HepG2 (cell line): ENCODE measurements at regions not wholly inside any gene's neighbourhood (a gene's known extent, or its start where the extent isn't known, plus 50 kb on each side); places are given as distances from the start of the nearest gene placed in this dataset.

ENCODE experiments used
- ATAC-seq: fragments of 200-7000 bp; cut with Tn5 transposase; 3 replicates; pipeline ENCODE4 v1.9.1; 2020; ENCODE audit warnings: mild to moderate bottlenecking, moderate library complexity
- BruUV-seq: library from RNA; stranded (reverse); fragments of 400-500 nt; replicated peaks from 2 replicates; lab custom pipeline; 2021; lab: Mats Ljungman, UMichigan
- CTCF ChIA-PET: fragments of 300-600 bp; formaldehyde crosslinking; extraction: SDS; loops from one replicate; lab custom pipeline; 2021; ENCODE audit warnings: low total read pairs, inconsistent platforms, low intra/inter-chr PET ratio; lab: Yijun Ruan, JAX
- POLR2A ChIA-PET: fragments of 350-600 bp; sonication (Branson Sonifier 250); formaldehyde crosslinking; loops from one replicate; lab custom pipeline; 2020; ENCODE audit warnings: antibody characterized with exemption, inconsistent platforms; lab: Yijun Ruan, JAX
- DNase-seq: peaks from one replicate; pipeline ENCODE4 v3.0.0-alpha.2; 2015; ENCODE audit warnings: low spot score
- FAIRE-seq: peaks from 3 replicates; lab custom pipeline; 2011; peaks lifted over from hg19 to GRCh38; lab: Jason Lieb, UNC
- H2AFZ ChIP-seq: one replicate; pipeline ENCODE4 v1.6.1; 2011; ENCODE audit warnings: low read length, inconsistent platforms
- H3K27ac ChIP-seq: fragments of 300-600 bp; 3 replicates; pipeline ENCODE4 v1.8.0; 2011; ENCODE audit warnings: mixed run types, mild to moderate bottlenecking, mixed read lengths, low read length, inconsistent platforms; ENCODE audit not compliant: insufficient read depth; ENCODE audit errors: extremely low read length
- H3K27me3 ChIP-seq, 2 experiments: fragments of 200-600 bp in 1 of 2; 2 replicates in 1 of 2; 3 replicates in 1 of 2; pipeline versions ENCODE4 v1.6.0 to v1.8.0; 2011; ENCODE audit warnings: low read length in 2 of 2, mild to moderate bottlenecking in 2 of 2, moderate library complexity in 2 of 2, inconsistent platforms in 1 of 2; ENCODE audit not compliant: insufficient read depth in 2 of 2, control insufficient read depth in 1 of 2
- H3K36me3 ChIP-seq, 2 experiments: fragments of 200-600 bp in 1 of 2; replicated peaks in 1 of 2; 2 replicates in 1 of 2; 3 replicates in 1 of 2; pipeline versions ENCODE4 v1.5.1 to v1.8.0; 2011; ENCODE audit warnings: low read length in 2 of 2, inconsistent platforms in 1 of 2; ENCODE audit not compliant: insufficient read depth in 2 of 2, control insufficient read depth in 1 of 2
- H3K4me1 ChIP-seq: 2 replicates; pipeline ENCODE4 v1.5.1; 2012; ENCODE audit warnings: low read length, inconsistent platforms; ENCODE audit not compliant: insufficient read depth
- H3K4me2 ChIP-seq: 2 replicates; pipeline ENCODE4 v1.6.0; 2011; ENCODE audit warnings: low read depth, low read length, inconsistent platforms
- H3K4me3 ChIP-seq, 3 experiments: fragments of 200-600 bp in 1 of 3; sonication (generic), shearing (Covaris generic) in 1 of 3; replicated peaks in 1 of 3; 2 replicates each; pipeline ENCODE4 v1.5.1; 2011 to 2016; ENCODE audit warnings: low read length in 3 of 3, inconsistent platforms in 2 of 3, low read depth in 2 of 3, mild to moderate bottlenecking in 2 of 3, control low read depth in 1 of 3, mixed read lengths in 1 of 3; ENCODE audit not compliant: insufficient read depth in 1 of 3
- H3K79me2 ChIP-seq: one replicate; pipeline ENCODE4 v1.6.1; 2011; ENCODE audit warnings: low read length, inconsistent platforms; ENCODE audit not compliant: insufficient read depth
- H3K9ac ChIP-seq: 2 replicates; pipeline ENCODE4 v1.6.0; 2011; ENCODE audit warnings: mild to moderate bottlenecking, low read depth, low read length, inconsistent platforms; ENCODE audit not compliant: insufficient read depth
- H3K9me3 ChIP-seq: 2 replicates; pipeline ENCODE4 v1.5.1; 2012; ENCODE audit warnings: mild to moderate bottlenecking, low read length
- H4K20me1 ChIP-seq: 2 replicates; pipeline ENCODE4 v1.6.0; 2011; ENCODE audit warnings: inconsistent platforms, mild to moderate bottlenecking, low read length, moderate library complexity; ENCODE audit not compliant: insufficient read depth
- AKNA ChIP-seq: sonication (generic); formaldehyde crosslinking; IDR thresholded peaks from 2 replicates; pipeline ENCODE4 v1.4.0; 2020; ENCODE audit warnings: missing genetic modification reagents, borderline replicate concordance
- HNF4G ChIP-seq, 2 experiments: sonication (generic) in 1 of 2; formaldehyde crosslinking in 1 of 2; IDR thresholded peaks; 2 replicates each; pipeline versions ENCODE4 v1.4.0 to v1.6.1; 2011 to 2020; ENCODE audit warnings: borderline replicate concordance in 2 of 2, low read depth in 2 of 2, mild to moderate bottlenecking in 2 of 2, low read length in 1 of 2, missing genetic modification reagents in 1 of 2, moderate library complexity in 1 of 2
- ISL2 ChIP-seq: sonication (generic); formaldehyde crosslinking; IDR thresholded peaks from 2 replicates; pipeline ENCODE4 v1.5.0; 2020; ENCODE audit warnings: missing genetic modification reagents
- PAXIP1 ChIP-seq: sonication (generic); formaldehyde crosslinking; conservative IDR thresholded peaks from 2 replicates; pipeline ENCODE4 v1.4.0; 2020; ENCODE audit warnings: mild to moderate bottlenecking, missing genetic modification reagents, moderate library complexity
- TBX3 ChIP-seq: fragments of 450-650 bp; IDR thresholded peaks from 2 replicates; pipeline ENCODE4 v1.6.1; 2017; ENCODE audit warnings: antibody characterized with exemption, mild to moderate bottlenecking, inconsistent platforms, borderline replicate concordance
- THYN1 ChIP-seq: sonication (generic); formaldehyde crosslinking; IDR thresholded peaks from 2 replicates; pipeline ENCODE4 v1.8.1; 2023; ENCODE audit warnings: low read depth, mild to moderate bottlenecking, moderate library complexity, missing genetic modification reagents, borderline replicate concordance
- ZFP91 ChIP-seq: sonication (generic); formaldehyde crosslinking; IDR thresholded peaks from 2 replicates; pipeline ENCODE4 v1.9.0; 2022; ENCODE audit warnings: missing genetic modification reagents, mild to moderate bottlenecking, borderline replicate concordance
- ZNF674 ChIP-seq: sonication (generic); formaldehyde crosslinking; IDR thresholded peaks from 2 replicates; pipeline ENCODE4 v1.5.0; 2020; ENCODE audit warnings: low read depth, mild to moderate bottlenecking, missing genetic modification reagents
- ZNF737 ChIP-seq: sonication (generic); formaldehyde crosslinking; IDR thresholded peaks from 2 replicates; pipeline ENCODE4 v1.5.0; 2020; ENCODE audit warnings: missing genetic modification reagents, mild to moderate bottlenecking, borderline replicate concordance
- WGBS: methylation state at CpG from one replicate; pipeline ENCODE4 v1.1.6; 2017; ENCODE audit warnings: low lambda C conversion rate; 5-methylcytosine and 5-hydroxymethylcytosine counted together
- in situ Hi-C: cut with HindIII; loops from 2 replicates; pipeline ENCODE4 v1.10.0; 2017; ENCODE audit warnings: low pct_unique_long_range_greater_than_20kb; ENCODE audit not compliant: extremely low pct_ligation_motif_present
- intact Hi-C: fragments of 100-400 bp; cut with micrococcal nuclease; formaldehyde crosslinking; loops from one replicate; pipeline ENCODE4 v1.10.0; 2022; ENCODE audit not compliant: unreplicated experiment
- TF ChIP-seq, protein P1 (sequence below): sonication (generic); formaldehyde crosslinking; conservative IDR thresholded peaks from 2 replicates; pipeline ENCODE4 v1.4.0; 2020; ENCODE audit warnings: missing genetic modification reagents

DNA sequence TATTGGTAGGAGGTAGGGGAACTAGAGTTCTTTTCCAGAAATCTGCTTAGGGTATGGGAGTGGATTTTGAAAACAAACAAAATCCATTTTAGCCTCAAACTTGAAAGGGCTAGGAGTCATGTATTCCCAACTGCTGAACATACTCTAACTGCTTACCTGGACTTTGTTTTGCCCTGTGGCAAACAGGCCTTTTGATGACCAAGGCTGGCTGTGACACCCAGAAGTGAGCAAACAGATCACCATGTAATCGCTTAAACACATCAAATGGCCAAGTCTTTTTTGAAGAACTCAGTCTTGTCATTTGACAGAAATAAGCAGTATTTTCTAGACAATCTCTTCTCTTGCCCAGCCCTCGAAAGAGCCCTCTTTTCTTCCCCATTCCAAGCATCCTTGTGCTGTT lies 203.4 kb downstream of the KIT start:
- DNase-seq (no peak), ATAC-seq (no peak), FAIRE-seq (no peak)
- BruUV-seq: no TSS peak
- WGBS: 0% methylated on average over 2 of the region's 2 CpGs
- no peak overlapping the region for H3K4me3 ChIP-seq
- no peaks in the 10 kb centered on the region for H4K20me1 ChIP-seq
- intact Hi-C loops (no loop called here), in situ Hi-C loops (no loop called here)
- no peak overlapping the region for H2AFZ ChIP-seq
- H3K9me3 ChIP-seq: no peaks in the 10 kb centered on the region
- H3K4me1 ChIP-seq: no peaks in the 10 kb centered on the region
- H3K36me3 ChIP-seq: no peaks in the 10 kb centered on the region
- H3K27ac ChIP-seq: no peak overlapping the region
- H3K4me2 ChIP-seq: no peak overlapping the region
- POLR2A ChIA-PET: no interaction called here
- H3K27me3 ChIP-seq: no peaks in the 10 kb centered on the region
- CTCF ChIA-PET: no interaction called here
- no peak overlapping the region for H3K9ac ChIP-seq
- no peaks in the 10 kb centered on the region for H3K79me2 ChIP-seq
- TF ChIP-seq ZNF674 (CRISPR knock-in tag) (no peak), ZNF737 (CRISPR knock-in tag) (no peak), THYN1 (CRISPR knock-in tag) (no peak), HNF4G (IDR thresholded peaks at IDR 0.05; ENCODE audit: borderline replicate concordance, low read depth, low read length) (no peak), HNF4G (CRISPR knock-in tag; IDR thresholded peaks at IDR 0.05; ENCODE audit: borderline replicate concordance, low read depth) (no peak), AKNA (CRISPR knock-in tag) (no peak), ISL2 (no peak), ZFP91 (CRISPR knock-in tag) (no peak), TBX3 (no peak), PAXIP1 (no peak)
- TF ChIP-seq, protein P1, sequence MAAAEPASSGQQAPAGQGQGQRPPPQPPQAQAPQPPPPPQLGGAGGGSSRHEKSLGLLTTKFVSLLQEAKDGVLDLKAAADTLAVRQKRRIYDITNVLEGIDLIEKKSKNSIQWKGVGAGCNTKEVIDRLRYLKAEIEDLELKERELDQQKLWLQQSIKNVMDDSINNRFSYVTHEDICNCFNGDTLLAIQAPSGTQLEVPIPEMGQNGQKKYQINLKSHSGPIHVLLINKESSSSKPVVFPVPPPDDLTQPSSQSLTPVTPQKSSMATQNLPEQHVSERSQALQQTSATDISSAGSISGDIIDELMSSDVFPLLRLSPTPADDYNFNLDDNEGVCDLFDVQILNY: no peak
